ENCODE measurements at regions not wholly inside any gene's neighbourhood (a gene's known extent, or its start where the extent isn't known, plus 50 kb on each side); places are given as distances from the start of the nearest gene placed in this dataset.

DNA sequence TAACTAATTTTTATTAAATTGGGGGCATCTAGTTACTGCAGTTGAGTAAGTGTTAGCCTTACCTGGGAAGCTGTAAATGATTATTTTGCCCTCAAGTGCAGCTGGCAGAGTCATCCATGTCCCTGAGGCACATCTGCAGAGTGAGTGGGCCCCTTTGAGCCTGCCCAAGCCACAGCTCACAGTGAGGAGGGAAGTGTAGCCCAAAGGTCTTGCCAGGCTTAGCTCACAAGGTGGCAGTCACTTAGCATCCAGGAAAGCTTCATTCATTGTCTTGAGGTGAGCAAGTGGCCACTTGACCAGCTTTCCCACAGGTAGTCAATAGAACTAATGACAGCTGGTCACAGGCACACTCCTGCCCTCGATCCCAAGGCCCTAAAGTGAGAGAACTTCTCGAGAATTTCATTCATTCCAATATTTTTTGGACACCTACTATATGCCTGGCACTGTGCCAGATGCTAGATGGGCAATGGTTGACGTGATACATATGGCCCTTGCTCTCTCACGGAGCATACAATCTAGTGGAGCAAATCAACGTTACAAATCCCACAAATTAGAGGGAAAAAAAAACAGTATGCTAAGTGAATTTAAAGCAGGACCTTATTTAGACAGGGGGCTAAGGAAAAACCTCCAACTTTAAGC lies 163.3 kb upstream of the IL12A start:
- Histone ChIP-seq H3K9me3 (ENCODE audit: control insufficient read depth, low read length) (no peaks in the 10 kb centered on the region), H2AFZ (no peak overlapping the region), H3K36me3 (ENCODE audit: control insufficient read depth, insufficient read depth, low read length) (no peaks in the 10 kb centered on the region), H3K9ac (no peak overlapping the region), H3K4me3 (ENCODE audit: low read depth, low read length) (no peak overlapping the region), H3K27me3 (ENCODE audit: control insufficient read depth, insufficient read depth, low read length) (no peaks in the 10 kb centered on the region), H3K4me2 (ENCODE audit: low read length) (no peak overlapping the region), H3K4me1 (peaks cover 10% of the 10 kb centered on the region), H3K27ac (no peak overlapping the region), H3K79me2 (no peaks in the 10 kb centered on the region)
- TF ChIP-seq CTCF (IDR thresholded peaks at IDR 0.05): no peak

DNA sequence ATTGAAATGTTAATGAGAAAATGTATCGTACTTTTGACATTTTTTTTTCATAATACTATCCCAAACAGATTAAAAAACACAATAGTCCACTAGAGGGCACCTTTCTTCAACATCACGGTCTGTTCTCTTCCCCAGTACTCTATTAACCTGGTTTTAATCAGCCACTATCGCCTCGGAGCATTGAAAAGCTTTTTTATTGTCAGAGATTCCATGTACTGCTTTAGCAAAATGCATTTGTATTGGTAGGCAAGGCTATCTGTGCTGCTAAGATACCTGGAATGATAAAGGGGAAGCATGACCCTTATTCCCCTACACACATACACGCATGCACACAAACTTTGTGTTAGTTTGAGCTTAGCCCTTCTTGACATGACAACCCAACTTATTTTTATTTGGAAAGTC lies 160.1 kb upstream of the IL12A start:
- Histone ChIP-seq H3K4me2 (ENCODE audit: low read length) (no peak overlapping the region), H3K79me2 (no peaks in the 10 kb centered on the region), H3K9ac (no peak overlapping the region), H3K27ac (no peak overlapping the region), H2AFZ (no peak overlapping the region), H3K36me3 (ENCODE audit: control insufficient read depth, insufficient read depth, low read length) (no peaks in the 10 kb centered on the region), H3K27me3 (ENCODE audit: control insufficient read depth, insufficient read depth, low read length) (no peaks in the 10 kb centered on the region), H3K9me3 (ENCODE audit: control insufficient read depth, low read length) (no peaks in the 10 kb centered on the region), H3K4me1 (peaks cover 10% of the 10 kb centered on the region), H3K4me3 (ENCODE audit: low read depth, low read length) (no peak overlapping the region)
- TF ChIP-seq CTCF (IDR thresholded peaks at IDR 0.05): peak; percentile 60

DNA sequence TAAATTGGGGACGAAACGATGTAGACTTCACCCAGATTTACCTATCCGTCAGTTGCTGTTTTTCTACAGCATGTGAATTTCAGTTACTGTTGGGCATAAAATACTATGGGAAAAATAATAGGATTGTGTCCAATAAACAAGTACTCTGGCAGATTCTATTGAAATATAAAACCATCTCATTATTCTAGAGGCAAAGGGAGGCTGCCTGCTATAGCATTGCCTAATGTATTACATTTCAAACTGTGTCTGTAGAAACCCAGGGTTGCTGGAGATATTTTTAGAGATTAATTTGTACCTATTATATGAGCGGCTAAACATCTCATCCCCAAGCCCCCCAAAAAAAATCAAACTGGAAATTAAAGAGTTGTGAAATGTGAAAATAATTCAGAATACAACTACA lies 159.6 kb upstream of the IL12A start:
- no peak overlapping the region for H2AFZ ChIP-seq
- H3K27me3 ChIP-seq (ENCODE audit: control insufficient read depth, insufficient read depth, low read length): no peaks in the 10 kb centered on the region
- TF ChIP-seq CTCF (IDR thresholded peaks at IDR 0.05): no peak
- no peak overlapping the region for H3K27ac ChIP-seq
- H3K4me3 ChIP-seq (ENCODE audit: low read depth, low read length): no peak overlapping the region
- no peak overlapping the region for H3K9ac ChIP-seq
- no peaks in the 10 kb centered on the region for H3K9me3 ChIP-seq (ENCODE audit: control insufficient read depth, low read length)
- H3K4me1 ChIP-seq: peaks cover 5% of the 10 kb centered on the region
- H3K36me3 ChIP-seq (ENCODE audit: control insufficient read depth, insufficient read depth, low read length): no peaks in the 10 kb centered on the region
- no peaks in the 10 kb centered on the region for H3K79me2 ChIP-seq
- no peak overlapping the region for H3K4me2 ChIP-seq (ENCODE audit: low read length)

- H3K9me3 ChIP-seq (ENCODE audit: control insufficient read depth, low read length): no peaks in the 10 kb centered on the region
- H3K79me2 ChIP-seq: no peaks in the 10 kb centered on the region
- H2AFZ ChIP-seq: no peak overlapping the region
- TF ChIP-seq CTCF (IDR thresholded peaks at IDR 0.05): no peak
- no peak overlapping the region for H3K4me2 ChIP-seq (ENCODE audit: low read length)
- no peak overlapping the region for H3K4me3 ChIP-seq (ENCODE audit: low read depth, low read length)
- H3K27ac ChIP-seq: no peak overlapping the region
- H3K9ac ChIP-seq: no peak overlapping the region
- H3K4me1 ChIP-seq: peaks cover 4% of the 10 kb centered on the region
- H3K36me3 ChIP-seq (ENCODE audit: control insufficient read depth, insufficient read depth, low read length): no peaks in the 10 kb centered on the region
- H3K27me3 ChIP-seq (ENCODE audit: control insufficient read depth, insufficient read depth, low read length): no peaks in the 10 kb centered on the region
Measured at GRCh38 chr3:159829539-159830227, 159.0 kb upstream of the IL12A start.

Measured in parathyroid adenoma (tissue), 2 donors.